GM12891 (cell line): ENCODE measurements at regions not wholly inside any gene's neighbourhood (a gene's known extent, or its start where the extent isn't known, plus 50 kb on each side); places are given as distances from the start of the nearest gene placed in this dataset.

ENCODE experiments used
- PAX5 ChIP-seq: IDR thresholded peaks from 2 replicates; pipeline ENCODE4 v1.6.1; 2011; ENCODE audit warnings: low read length, moderate library complexity, mild to moderate bottlenecking; ENCODE audit not compliant: insufficient read depth, severe bottlenecking
- POLR2A ChIP-seq: IDR thresholded peaks from 2 replicates; pipeline ENCODE4 v1.6.1; 2011; ENCODE audit warnings: low read depth, low read length, control low read depth
- POLR2AphosphoS5 ChIP-seq: IDR thresholded peaks from 2 replicates; pipeline ENCODE4 v1.6.1; 2011; ENCODE audit warnings: low read depth, low read length, control low read depth
- POU2F2 ChIP-seq: IDR thresholded peaks from 2 replicates; pipeline ENCODE4 v1.6.1; 2011; ENCODE audit warnings: low read depth, mild to moderate bottlenecking, control low read depth, low read length, moderate library complexity
- TAF1 ChIP-seq: IDR thresholded peaks from 2 replicates; pipeline ENCODE4 v1.6.1; 2011; ENCODE audit warnings: low read depth, low read length, control low read depth

GRCh38 chr9:73595036-73595545 lies 443.4 kb downstream of the ANXA1 start:
- TF ChIP-seq POLR2A (no peak), POLR2AphosphoS5 (no peak), TAF1 (no peak), PAX5 (no peak), POU2F2 (no peak)
